ENCODE measurements at regions not wholly inside any gene's neighbourhood (a gene's known extent, or its start where the extent isn't known, plus 50 kb on each side); places are given as distances from the start of the nearest gene placed in this dataset.
"Not testable (repeated sequence)": the region's sequence is repeated elsewhere in the genome, so short reads cannot be mapped to it uniquely, and the experiment has no call there.

DNA sequence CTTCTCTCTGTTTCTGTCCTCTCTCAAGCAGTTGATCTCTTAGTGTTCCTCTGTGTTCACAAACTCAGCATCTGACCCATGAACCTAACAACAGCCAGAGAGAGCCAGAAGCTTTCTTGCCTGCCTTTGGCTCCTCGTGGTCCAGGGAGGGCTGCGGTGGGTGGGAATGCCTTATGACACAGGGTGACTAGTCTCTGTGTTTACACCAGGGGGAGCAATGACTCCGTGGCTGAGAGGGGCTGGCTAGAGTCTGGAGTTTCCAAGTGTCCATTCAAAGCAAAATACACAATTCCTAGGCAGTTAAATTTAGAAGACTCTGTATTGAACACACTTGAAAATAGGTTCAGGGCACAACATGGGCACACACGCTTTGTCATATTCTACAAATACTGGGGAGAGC, 370.0 kb upstream of the FRG2C start:
- WGBS, result 17% methylated on average over 4 of the region's 4 CpGs
- DNase-seq (ENCODE audit: extremely low spot score), result peak; percentile 89
- Histone ChIP-seq H3K27me3 (no peaks in the 10 kb centered on the region), H3K4me1 (peaks cover 0 to 7% (median 2%) of the 10 kb centered on the region in 4 donors), H3K9me3 (no peaks in the 10 kb centered on the region), H3K36me3 (no peaks in the 10 kb centered on the region), H3K27ac (replicated peaks in 1 of 4) (no peak overlapping the region), H3K4me3 (no peak overlapping the region)
- intact Hi-C loops (cut with DNase I), result loop anchor here (1.0 to 10.0 kb wide), 3 partner anchors 135 to 351 kb away; no protein-coding TSS in a partner anchor
- no peak for TF ChIP-seq EP300 (IDR thresholded peaks at IDR 0.05)
- TF ChIP-seq, protein P1, sequence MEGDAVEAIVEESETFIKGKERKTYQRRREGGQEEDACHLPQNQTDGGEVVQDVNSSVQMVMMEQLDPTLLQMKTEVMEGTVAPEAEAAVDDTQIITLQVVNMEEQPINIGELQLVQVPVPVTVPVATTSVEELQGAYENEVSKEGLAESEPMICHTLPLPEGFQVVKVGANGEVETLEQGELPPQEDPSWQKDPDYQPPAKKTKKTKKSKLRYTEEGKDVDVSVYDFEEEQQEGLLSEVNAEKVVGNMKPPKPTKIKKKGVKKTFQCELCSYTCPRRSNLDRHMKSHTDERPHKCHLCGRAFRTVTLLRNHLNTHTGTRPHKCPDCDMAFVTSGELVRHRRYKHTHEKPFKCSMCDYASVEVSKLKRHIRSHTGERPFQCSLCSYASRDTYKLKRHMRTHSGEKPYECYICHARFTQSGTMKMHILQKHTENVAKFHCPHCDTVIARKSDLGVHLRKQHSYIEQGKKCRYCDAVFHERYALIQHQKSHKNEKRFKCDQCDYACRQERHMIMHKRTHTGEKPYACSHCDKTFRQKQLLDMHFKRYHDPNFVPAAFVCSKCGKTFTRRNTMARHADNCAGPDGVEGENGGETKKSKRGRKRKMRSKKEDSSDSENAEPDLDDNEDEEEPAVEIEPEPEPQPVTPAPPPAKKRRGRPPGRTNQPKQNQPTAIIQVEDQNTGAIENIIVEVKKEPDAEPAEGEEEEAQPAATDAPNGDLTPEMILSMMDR (IDR thresholded peaks at IDR 0.05), result peak; percentile 73 to 78 (median 75)

DNA sequence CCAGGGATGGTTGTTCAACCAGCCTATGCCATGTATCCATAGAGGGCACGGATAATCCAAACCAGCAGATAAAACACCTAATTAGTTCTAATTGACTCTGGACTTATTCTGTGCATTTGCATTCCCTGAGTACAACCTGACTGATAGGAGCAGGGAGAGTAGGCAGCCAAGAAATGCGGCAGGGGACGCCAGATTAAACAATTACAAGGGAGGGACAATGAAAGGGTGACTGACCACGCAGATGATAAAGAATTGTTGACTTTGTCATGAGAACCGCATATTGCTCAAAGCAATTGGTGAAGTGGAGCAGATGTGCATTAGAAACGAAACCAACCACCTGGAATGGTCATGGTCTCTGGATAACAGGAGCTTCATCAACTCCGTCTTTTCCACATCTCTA, 369.1 kb upstream of the FRG2C start:
- H3K27ac ChIP-seq (replicated peaks in 1 of 4), result no peak overlapping the region
- intact Hi-C loops (cut with DNase I), result loop anchor here (10.0 kb wide), 2 partner anchors 290 to 350 kb away; no protein-coding TSS in a partner anchor
- WGBS, result 84% methylated on average over 7 of the region's 7 CpGs

DNA sequence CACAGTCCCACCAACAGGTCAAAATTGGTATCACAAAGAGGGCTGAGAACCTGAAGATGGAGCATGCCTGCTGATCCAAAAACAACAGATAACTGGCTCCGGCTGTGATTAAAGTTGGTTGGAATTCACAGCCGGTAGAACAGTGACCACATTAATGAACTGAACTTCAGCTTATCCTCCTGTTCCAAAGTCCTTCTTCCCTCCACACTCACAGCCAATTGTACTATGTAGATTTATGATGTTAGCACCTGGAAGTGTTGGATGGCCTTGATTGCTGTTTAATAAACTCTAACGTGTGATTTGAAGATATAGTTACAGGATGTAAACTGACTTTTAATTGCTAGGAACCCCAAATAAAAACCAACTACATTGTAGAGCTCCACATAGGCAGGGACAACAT, 367.3 kb upstream of the FRG2C start:
- intact Hi-C loops (cut with DNase I), result loop anchor here (10.0 kb wide), 2 partner anchors 288 to 348 kb away; no protein-coding TSS in a partner anchor
- Histone ChIP-seq H3K4me1 (peaks cover 0 to 7% (median 2%) of the 10 kb centered on the region in 4 donors), H3K4me3 (no peak overlapping the region), H3K27me3 (no peaks in the 10 kb centered on the region), H3K9me3 (no peaks in the 10 kb centered on the region), H3K36me3 (no peaks in the 10 kb centered on the region), H3K27ac (replicated peaks in 1 of 4) (no peak overlapping the region)
- TF ChIP-seq POLR2A (IDR thresholded peaks at IDR 0.05; ENCODE audit: low read depth) (no peak), POLR2AphosphoS5 (IDR thresholded peaks at IDR 0.05) (no peak), EP300 (IDR thresholded peaks at IDR 0.05) (no peak)
- TF ChIP-seq, protein P1 (IDR thresholded peaks at IDR 0.05), result no peak
- WGBS, result 85% methylated on average over 3 of the region's 3 CpGs
- peak; percentile 68 for DNase-seq (ENCODE audit: extremely low spot score)

More for the DNA sequence above, 369.1 kb upstream of the FRG2C start:
- peak; percentile 29 for DNase-seq (ENCODE audit: extremely low spot score)
- Histone ChIP-seq H3K4me1 (peaks cover 0 to 7% (median 2%) of the 10 kb centered on the region in 4 donors), H3K9me3 (no peaks in the 10 kb centered on the region), H3K27me3 (no peaks in the 10 kb centered on the region), H3K4me3 (no peak overlapping the region), H3K36me3 (no peaks in the 10 kb centered on the region)
- TF ChIP-seq EP300 (IDR thresholded peaks at IDR 0.05) (no peak), POLR2AphosphoS5 (IDR thresholded peaks at IDR 0.05) (no peak), POLR2A (IDR thresholded peaks at IDR 0.05; ENCODE audit: low read depth) (no peak)
- TF ChIP-seq, protein P1 (IDR thresholded peaks at IDR 0.05), result no peak

DNA sequence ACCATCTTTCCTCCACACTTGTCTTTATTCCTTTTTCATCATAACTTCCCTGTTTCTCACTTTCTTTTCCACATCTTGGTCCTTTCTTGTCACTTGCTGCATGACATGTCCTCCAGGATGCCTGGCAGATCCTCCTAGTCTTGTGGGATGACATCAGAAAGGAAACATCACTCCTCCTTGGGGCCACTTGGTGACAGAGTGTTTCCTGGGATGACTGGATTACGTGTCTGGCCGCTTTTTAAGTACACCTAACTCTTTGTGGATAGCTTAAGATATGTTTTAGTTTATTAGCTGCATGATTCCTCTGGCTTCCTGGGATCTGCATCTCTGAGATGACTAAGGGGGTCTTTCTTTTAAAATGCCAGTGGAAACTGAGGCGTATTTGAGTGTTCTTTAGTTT, 363.5 kb upstream of the FRG2C start:
- 67% methylated on average over 3 of the region's 3 CpGs for WGBS
- Histone ChIP-seq H3K4me1 (peaks cover 0 to 11% (median 5%) of the 10 kb centered on the region in 4 donors), H3K9me3 (no peaks in the 10 kb centered on the region), H3K4me3 (no peak overlapping the region), H3K27ac (replicated peaks in 1 of 4) (no peak overlapping the region), H3K27me3 (no peaks in the 10 kb centered on the region), H3K36me3 (no peaks in the 10 kb centered on the region)
- intact Hi-C loops (cut with DNase I), result no loop called here
- DNase-seq (ENCODE audit: extremely low spot score), result peak; percentile 14
- TF ChIP-seq POLR2AphosphoS5 (IDR thresholded peaks at IDR 0.05) (no peak), EP300 (IDR thresholded peaks at IDR 0.05) (no peak), POLR2A (IDR thresholded peaks at IDR 0.05; ENCODE audit: low read depth) (no peak)
- TF ChIP-seq, protein P1 (IDR thresholded peaks at IDR 0.05), result no peak

DNA sequence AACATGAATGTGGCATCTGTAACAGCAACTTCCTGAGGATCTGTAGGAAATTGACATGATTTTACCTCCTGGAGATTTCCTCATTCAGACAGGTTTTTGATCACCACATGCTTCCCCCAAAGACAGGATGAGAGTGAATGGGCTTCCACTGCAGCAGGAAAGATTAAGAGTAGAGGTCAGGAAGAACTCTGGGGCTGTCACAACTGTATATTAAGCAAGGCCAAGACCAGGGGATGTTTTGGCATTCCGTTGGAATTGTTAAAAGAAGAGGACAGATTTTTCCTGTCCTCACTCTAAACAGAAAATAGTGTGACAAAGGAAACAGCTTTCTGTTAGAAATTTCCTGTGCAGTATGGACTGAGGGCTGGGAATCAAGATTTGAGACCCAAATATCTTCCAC, 363.1 kb upstream of the FRG2C start:
- H3K36me3 ChIP-seq; H3K27ac ChIP-seq (replicated peaks in 1 of 4); H3K9me3 ChIP-seq; intact Hi-C loops (cut with DNase I); H3K27me3 ChIP-seq; H3K4me3 ChIP-seq: not testable (repeated sequence)
- WGBS, result 41% methylated on average over 1 of the region's 1 CpG
- DNase-seq (ENCODE audit: extremely low spot score), result peak; percentile 26
- peaks cover 0 to 11% (median 5%) of the 10 kb centered on the region in 4 donors for H3K4me1 ChIP-seq

All from esophagus muscularis mucosa (tissue), 4 donors.